ENCODE measurements at regions not wholly inside any gene's neighbourhood (a gene's known extent, or its start where the extent isn't known, plus 50 kb on each side); places are given as distances from the start of the nearest gene placed in this dataset.
A peak's percentile ranks its signal among the peaks of the same experiment; 100 is the strongest.
"Not testable (repeated sequence)": the region's sequence is repeated elsewhere in the genome, so short reads cannot be mapped to it uniquely, and the experiment has no call there.

GRCh38 chr1:242813490-242814091 lies 289.1 kb upstream of the PLD5 start:
- POLR2A ChIA-PET = interaction anchor here (0.7 to 1.0 kb wide), 2 partner anchors 46 to 1103 kb away, joined by 3 to 4 read pairs; no protein-coding TSS in a partner anchor

GRCh38 chr1:242811092-242811840 lies 286.8 kb upstream of the PLD5 start:
- Histone ChIP-seq H3K9me3 (ENCODE audit: low read length) (no peaks in the 10 kb centered on the region), H3K27ac (ENCODE audit: low read depth, low read length, poor library complexity, severe bottlenecking) (no peak overlapping the region), H3K79me2 (ENCODE audit: insufficient read depth, low read depth, low read length) (no peaks in the 10 kb centered on the region), H3K4me1 (ENCODE audit: insufficient read depth, low read length, poor library complexity, severe bottlenecking) (peaks cover 6% of the 10 kb centered on the region), H4K20me1 (ENCODE audit: insufficient read depth, low read length) (no peaks in the 10 kb centered on the region), H3K9me2 (ENCODE audit: insufficient read depth, low read length) (no peaks in the 10 kb centered on the region), H3K4me3 (ENCODE audit: low read depth, low read length, poor library complexity, severe bottlenecking) (no peak overlapping the region), H3K36me3 (ENCODE audit: insufficient read depth, low read length) (no peaks in the 10 kb centered on the region), H2AFZ (ENCODE audit: low read length) (no peak overlapping the region), H3K4me2 (ENCODE audit: low read length) (no peak overlapping the region)
- no peak for DNase-seq (ENCODE audit: low spot score)
- TF ChIP-seq CTCF (conservative IDR thresholded peaks at IDR 0.05; ENCODE audit: low read length) = no peak
- no peak for TF ChIP-seq EZH2phosphoT487 (IDR thresholded peaks at IDR 0.05; ENCODE audit: borderline replicate concordance, low read depth, low read length)
- intact Hi-C loops (cut with micrococcal nuclease; ENCODE audit: unreplicated experiment) = no loop called here
- ChIA-PET POLR2A (interaction anchor here (0.6 kb wide), 1 partner anchor 130 kb away, joined by 3 read pairs; no protein-coding TSS in a partner anchor), CTCF (ENCODE audit: unreplicated experiment) (no interaction called here)
- no TSS peak for BruUV-seq (replicated peaks)

More at GRCh38 chr1:242813490-242814091, 289.1 kb upstream of the PLD5 start:
- Histone ChIP-seq H3K4me1 (ENCODE audit: insufficient read depth, low read length, poor library complexity, severe bottlenecking) (peaks cover 6% of the 10 kb centered on the region), H3K4me3 (ENCODE audit: low read depth, low read length, poor library complexity, severe bottlenecking) (no peak overlapping the region), H3K79me2 (ENCODE audit: insufficient read depth, low read depth, low read length) (no peaks in the 10 kb centered on the region), H3K4me2 (ENCODE audit: low read length) (peak overlapping the region; percentile 26; the same call in 1 of the 2 replicates), H3K9me3 (ENCODE audit: low read length) (no peaks in the 10 kb centered on the region), H3K27ac (ENCODE audit: low read depth, low read length, poor library complexity, severe bottlenecking) (no peak overlapping the region), H4K20me1 (ENCODE audit: insufficient read depth, low read length) (no peaks in the 10 kb centered on the region), H3K36me3 (ENCODE audit: insufficient read depth, low read length) (no peaks in the 10 kb centered on the region), H2AFZ (ENCODE audit: low read length) (no peak overlapping the region), H3K9me2 (ENCODE audit: insufficient read depth, low read length) (no peaks in the 10 kb centered on the region)
- intact Hi-C loops (cut with micrococcal nuclease; ENCODE audit: unreplicated experiment) = no loop called here
- DNase-seq (ENCODE audit: low spot score) = peak; percentile 2
- BruUV-seq (replicated peaks) = no TSS peak
- TF ChIP-seq EZH2phosphoT487 (IDR thresholded peaks at IDR 0.05; ENCODE audit: borderline replicate concordance, low read depth, low read length) = no peak
- no peak for TF ChIP-seq CTCF (conservative IDR thresholded peaks at IDR 0.05; ENCODE audit: low read length)
- CTCF ChIA-PET (ENCODE audit: unreplicated experiment) = no interaction called here

GRCh38 chr1:242806324-242806723 lies 281.8 kb upstream of the PLD5 start:
- Histone ChIP-seq H3K4me1 (ENCODE audit: insufficient read depth, low read length, poor library complexity, severe bottlenecking) (no peaks in the 10 kb centered on the region), H3K27ac (ENCODE audit: low read depth, low read length, poor library complexity, severe bottlenecking) (no peak overlapping the region), H3K36me3 (ENCODE audit: insufficient read depth, low read length) (no peaks in the 10 kb centered on the region), H3K9me3 (ENCODE audit: low read length) (no peaks in the 10 kb centered on the region), H3K79me2 (ENCODE audit: insufficient read depth, low read depth, low read length) (no peaks in the 10 kb centered on the region), H2AFZ (ENCODE audit: low read length) (no peak overlapping the region), H3K4me2 (ENCODE audit: low read length) (no peak overlapping the region), H3K9me2 (ENCODE audit: insufficient read depth, low read length) (no peaks in the 10 kb centered on the region), H4K20me1 (ENCODE audit: insufficient read depth, low read length) (no peaks in the 10 kb centered on the region), H3K4me3 (ENCODE audit: low read depth, low read length, poor library complexity, severe bottlenecking) (no peak overlapping the region)
- intact Hi-C loops (cut with micrococcal nuclease; ENCODE audit: unreplicated experiment) = no loop called here
- CTCF ChIA-PET (ENCODE audit: unreplicated experiment) = no interaction called here
- TF ChIP-seq CTCF (conservative IDR thresholded peaks at IDR 0.05; ENCODE audit: low read length) = no peak
- TF ChIP-seq EZH2phosphoT487 (IDR thresholded peaks at IDR 0.05; ENCODE audit: borderline replicate concordance, low read depth, low read length) = no peak
- no peak for DNase-seq (ENCODE audit: low spot score)
- POLR2A ChIA-PET = no interaction called here
- no TSS peak for BruUV-seq (replicated peaks)

- H4K20me1 ChIP-seq (ENCODE audit: insufficient read depth, low read length); DNase-seq (ENCODE audit: low spot score); H3K36me3 ChIP-seq (ENCODE audit: insufficient read depth, low read length); H2AFZ ChIP-seq (ENCODE audit: low read length); H3K9me2 ChIP-seq (ENCODE audit: insufficient read depth, low read length); H3K4me1 ChIP-seq (ENCODE audit: insufficient read depth, low read length, poor library complexity, severe bottlenecking); H3K79me2 ChIP-seq (ENCODE audit: insufficient read depth, low read depth, low read length); H3K4me3 ChIP-seq (ENCODE audit: low read depth, low read length, poor library complexity, severe bottlenecking); intact Hi-C loops (cut with micrococcal nuclease; ENCODE audit: unreplicated experiment); H3K4me2 ChIP-seq (ENCODE audit: low read length); CTCF ChIA-PET (ENCODE audit: unreplicated experiment); H3K27ac ChIP-seq (ENCODE audit: low read depth, low read length, poor library complexity, severe bottlenecking); POLR2A ChIA-PET; BruUV-seq (replicated peaks); H3K9me3 ChIP-seq (ENCODE audit: low read length): not testable (repeated sequence)
Observed at GRCh38 chr1:242805360-242805759, 280.9 kb upstream of the PLD5 start.

Data from OCI-LY7 (cell line).